ENCODE measurements at regions not wholly inside any gene's neighbourhood (a gene's known extent, or its start where the extent isn't known, plus 50 kb on each side); places are given as distances from the start of the nearest gene placed in this dataset.

- TF ChIP-seq CTCF (conservative IDR thresholded peaks at IDR 0.05; ENCODE audit: low read depth, low read length), result no peak
- TF ChIP-seq EZH2 (IDR thresholded peaks at IDR 0.05; ENCODE audit: borderline replicate concordance, low read depth, low read length, poor library complexity, severe bottlenecking), result no peak
Observed at GRCh38 chr6:140931581-140931980, 1201.1 kb upstream of the GJE1 start.

Data from A673 (cell line).